CD4-positive, CD25-positive, alpha-beta regulatory T cell (primary cell): ENCODE measurements at regions not wholly inside any gene's neighbourhood (a gene's known extent, or its start where the extent isn't known, plus 50 kb on each side); places are given as distances from the start of the nearest gene placed in this dataset.
A peak's percentile ranks its signal among the peaks of the same experiment; 100 is the strongest.
"Not testable (repeated sequence)": the region's sequence is repeated elsewhere in the genome, so short reads cannot be mapped to it uniquely, and the experiment has no call there.

Experiments
- ATAC-seq, 2 donors: fragments of 150-1000 bp; cut with Tn5 transposase; one replicate each; pipeline ENCODE4 v1.10.0; 2021; ENCODE audit warnings: low read depth in 2 of 2, moderate number of reproducible peaks in 2 of 2, moderate library complexity in 1 of 2
- DNase-seq, 3 donors: peaks; one replicate each; pipeline versions ENCODE4 v3.0.0 to v3.0.0-alpha.2; 2012 to 2022; ENCODE audit warnings: mixed read lengths in 1 of 3
- H3K27ac ChIP-seq: one replicate; pipeline ENCODE4 v1.7.0; 2013; ENCODE audit warnings: mild to moderate bottlenecking, low read length; ENCODE audit not compliant: insufficient read depth, poor library complexity, severe bottlenecking
- H3K27me3 ChIP-seq: one replicate; pipeline ENCODE4 v1.7.0; 2013; ENCODE audit warnings: low read length; ENCODE audit not compliant: control insufficient read depth, insufficient read depth
- H3K36me3 ChIP-seq: one replicate; pipeline ENCODE4 v1.7.0; 2013; ENCODE audit warnings: mild to moderate bottlenecking, low read length, moderate library complexity; ENCODE audit not compliant: control insufficient read depth, insufficient read depth
- H3K4me1 ChIP-seq: 2 replicates; pipeline ENCODE4 v1.7.0; 2013; ENCODE audit warnings: mild to moderate bottlenecking, low read length; ENCODE audit not compliant: insufficient read depth, control insufficient read depth, poor library complexity, severe bottlenecking
- H3K4me3 ChIP-seq: one replicate; pipeline ENCODE4 v1.7.0; 2013; ENCODE audit warnings: low read depth, mild to moderate bottlenecking, low read length, moderate library complexity
- H3K9me3 ChIP-seq, 2 experiments: 1 replicate in 1 of 2; 2 replicates in 1 of 2; pipeline ENCODE4 v1.7.0; 2013; ENCODE audit warnings: low read length in 2 of 2, mild to moderate bottlenecking in 1 of 2, moderate library complexity in 1 of 2; ENCODE audit not compliant: control insufficient read depth in 2 of 2
- H3K27ac Mint-ChIP-seq, 3 donors: one replicate each; pipeline ENCODE4 v1.8.0; 2020 to 2022; ENCODE audit warnings: mild to moderate bottlenecking in 3 of 3, mixed read lengths in 3 of 3, moderate library complexity in 2 of 3
- H3K27me3 Mint-ChIP-seq: one replicate; pipeline ENCODE4 v1.8.0; 2022; ENCODE audit warnings: mild to moderate bottlenecking, mixed read lengths
- H3K36me3 Mint-ChIP-seq: one replicate; pipeline ENCODE4 v1.8.0; 2020; ENCODE audit warnings: mixed read lengths
- H3K4me1 Mint-ChIP-seq, 4 donors: one replicate each; pipeline ENCODE4 v1.8.0; 2020 to 2022; ENCODE audit warnings: mixed read lengths in 4 of 4, mild to moderate bottlenecking in 1 of 4
- H3K4me3 Mint-ChIP-seq, 4 donors: one replicate each; pipeline ENCODE4 v1.8.0; 2020 to 2022; ENCODE audit warnings: mild to moderate bottlenecking in 4 of 4, mixed read lengths in 4 of 4, moderate library complexity in 3 of 4
- H3K9me3 Mint-ChIP-seq, 7 donors: one replicate each; pipeline ENCODE4 v1.8.0; 2020 to 2022; ENCODE audit warnings: mixed read lengths in 7 of 7, mild to moderate bottlenecking in 3 of 7, moderate library complexity in 2 of 7

- Mint-ChIP-seq H3K9me3 (peaks cover 0 to 4% (median 2%) of the 10 kb centered on the region in 7 donors), H3K4me1 (no peaks in the 10 kb centered on the region), H3K27me3 (no peaks in the 10 kb centered on the region), H3K36me3 (no peaks in the 10 kb centered on the region), H3K27ac (no peak overlapping the region), H3K4me3 (no peak overlapping the region)
- H3K36me3 ChIP-seq = no peaks in the 10 kb centered on the region
- H3K9me3 ChIP-seq = no peaks in the 10 kb centered on the region
- no peak for DNase-seq
- H3K27me3 ChIP-seq = no peaks in the 10 kb centered on the region
- H3K4me1 ChIP-seq = no peaks in the 10 kb centered on the region
- H3K4me3 ChIP-seq = no peak overlapping the region
- H3K27ac ChIP-seq = no peak overlapping the region
- ATAC-seq = no peak
Observed at GRCh38 chr1:166307261-166308188, 140.7 kb upstream of the FAM78B start.

- not testable (repeated sequence) for H3K4me1 Mint-ChIP-seq, H3K9me3 ChIP-seq, H3K9me3 Mint-ChIP-seq, H3K36me3 Mint-ChIP-seq, H3K27me3 Mint-ChIP-seq, H3K27ac Mint-ChIP-seq, H3K27me3 ChIP-seq, H3K27ac ChIP-seq, H3K4me3 ChIP-seq, H3K36me3 ChIP-seq, ATAC-seq, H3K4me3 Mint-ChIP-seq, H3K4me1 ChIP-seq
- peak in 1 of 3 donors; percentile 7 for DNase-seq
Observed at GRCh38 chr1:166316306-166316705, 149.5 kb upstream of the FAM78B start.

- no peak overlapping the region for H3K4me3 Mint-ChIP-seq
- ATAC-seq (no peak), DNase-seq (no peak)
- H3K27ac Mint-ChIP-seq = no peak overlapping the region
- Histone ChIP-seq H3K27ac (no peak overlapping the region), H3K27me3 (peaks cover 2% of the 10 kb centered on the region), H3K9me3 (no peaks in the 10 kb centered on the region), H3K4me3 (no peak overlapping the region), H3K36me3 (no peaks in the 10 kb centered on the region), H3K4me1 (no peaks in the 10 kb centered on the region)
- H3K36me3 Mint-ChIP-seq = no peaks in the 10 kb centered on the region
- peaks cover 16% of the 10 kb centered on the region for H3K27me3 Mint-ChIP-seq
- H3K4me1 Mint-ChIP-seq = no peaks in the 10 kb centered on the region
- H3K9me3 Mint-ChIP-seq = peaks cover 0 to 5% (median 0%) of the 10 kb centered on the region in 7 donors
Observed at GRCh38 chr1:166322470-166322869, 155.7 kb upstream of the FAM78B start.

GRCh38 chr1:166327886-166328285 lies 161.1 kb upstream of the FAM78B start:
- no peak overlapping the region for H3K4me3 ChIP-seq
- Mint-ChIP-seq H3K27me3 (peaks cover 17% of the 10 kb centered on the region), H3K27ac (no peak overlapping the region), H3K4me3 (no peak overlapping the region), H3K4me1 (no peaks in the 10 kb centered on the region), H3K9me3 (peaks cover 0 to 3% (median 0%) of the 10 kb centered on the region in 7 donors), H3K36me3 (no peaks in the 10 kb centered on the region)
- no peaks in the 10 kb centered on the region for H3K9me3 ChIP-seq
- no peaks in the 10 kb centered on the region for H3K36me3 ChIP-seq
- no peaks in the 10 kb centered on the region for H3K27me3 ChIP-seq
- no peak overlapping the region for H3K27ac ChIP-seq
- no peak for DNase-seq
- no peaks in the 10 kb centered on the region for H3K4me1 ChIP-seq
- no peak for ATAC-seq

- H3K4me1 ChIP-seq = no peaks in the 10 kb centered on the region
- Mint-ChIP-seq H3K36me3 (no peaks in the 10 kb centered on the region), H3K9me3 (peaks cover 0 to 1% (median 0%) of the 10 kb centered on the region in 7 donors)
Observed at GRCh38 chr1:166328956-166329355, 162.2 kb upstream of the FAM78B start.

GRCh38 chr1:166330096-166330495 lies 163.3 kb upstream of the FAM78B start:
- no peak overlapping the region for H3K27ac ChIP-seq
- H3K36me3 Mint-ChIP-seq = no peaks in the 10 kb centered on the region
- no peak overlapping the region for H3K4me3 ChIP-seq
- no peaks in the 10 kb centered on the region for H3K36me3 ChIP-seq
- peaks cover 10% of the 10 kb centered on the region for H3K27me3 Mint-ChIP-seq
- no peaks in the 10 kb centered on the region for H3K9me3 ChIP-seq
- H3K9me3 Mint-ChIP-seq = no peaks in the 10 kb centered on the region
- H3K27me3 ChIP-seq = peaks cover 2% of the 10 kb centered on the region
- no peak overlapping the region for H3K4me3 Mint-ChIP-seq
- DNase-seq = no peak
- H3K4me1 Mint-ChIP-seq = no peaks in the 10 kb centered on the region
- no peak for ATAC-seq
- no peak overlapping the region for H3K27ac Mint-ChIP-seq
- H3K4me1 ChIP-seq = no peaks in the 10 kb centered on the region

More at GRCh38 chr1:166328956-166329355, 162.2 kb upstream of the FAM78B start:
- Histone ChIP-seq H3K36me3 (no peaks in the 10 kb centered on the region), H3K27me3 (no peaks in the 10 kb centered on the region), H3K27ac (no peak overlapping the region), H3K4me3 (no peak overlapping the region), H3K9me3 (no peaks in the 10 kb centered on the region)
- Mint-ChIP-seq H3K4me3 (no peak overlapping the region), H3K4me1 (no peaks in the 10 kb centered on the region), H3K27ac (no peak overlapping the region), H3K27me3 (peaks cover 17% of the 10 kb centered on the region)
- ATAC-seq (no peak), DNase-seq (no peak)

GRCh38 chr1:166338105-166338504 lies 171.3 kb upstream of the FAM78B start:
- H3K27ac ChIP-seq = no peak overlapping the region
- Mint-ChIP-seq H3K27ac (no peak overlapping the region), H3K27me3 (peaks cover 5% of the 10 kb centered on the region), H3K9me3 (peaks cover 0 to 1% (median 0%) of the 10 kb centered on the region in 7 donors), H3K36me3 (no peaks in the 10 kb centered on the region), H3K4me1 (no peaks in the 10 kb centered on the region), H3K4me3 (no peak overlapping the region)
- H3K4me1 ChIP-seq = no peaks in the 10 kb centered on the region
- no peak overlapping the region for H3K4me3 ChIP-seq
- H3K9me3 ChIP-seq = no peaks in the 10 kb centered on the region
- H3K36me3 ChIP-seq = no peaks in the 10 kb centered on the region
- ATAC-seq = no peak
- DNase-seq = no peak
- peaks cover 2% of the 10 kb centered on the region for H3K27me3 ChIP-seq

- no peaks in the 10 kb centered on the region for H3K27me3 ChIP-seq
- Mint-ChIP-seq H3K9me3 (peaks cover 0 to 1% (median 0%) of the 10 kb centered on the region in 7 donors), H3K36me3 (no peaks in the 10 kb centered on the region), H3K27me3 (no peaks in the 10 kb centered on the region), H3K4me3 (no peak overlapping the region), H3K4me1 (no peaks in the 10 kb centered on the region), H3K27ac (no peak overlapping the region)
- no peaks in the 10 kb centered on the region for H3K9me3 ChIP-seq
- DNase-seq (no peak), ATAC-seq (no peak)
- H3K36me3 ChIP-seq = no peaks in the 10 kb centered on the region
- no peak overlapping the region for H3K4me3 ChIP-seq
- no peaks in the 10 kb centered on the region for H3K4me1 ChIP-seq
- H3K27ac ChIP-seq = no peak overlapping the region
Observed at GRCh38 chr1:166340709-166341108, 173.9 kb upstream of the FAM78B start.
